DND-41 (cell line): ENCODE measurements at regions not wholly inside any gene's neighbourhood (a gene's known extent, or its start where the extent isn't known, plus 50 kb on each side); places are given as distances from the start of the nearest gene placed in this dataset.

Source experiments
- ATAC-seq: fragments of 200-7000 bp; cut with Tn5 transposase; 3 replicates; pipeline ENCODE4 v1.9.1; 2021; ENCODE audit warnings: low read depth; ENCODE audit not compliant: insufficient read depth
- DNase-seq: peaks from one replicate; pipeline ENCODE4 v3.0.0-alpha.2; 2020
- H2AFZ ChIP-seq: 2 replicates; pipeline ENCODE4 v1.6.0; 2012; ENCODE audit warnings: low read depth, low read length
- H3K27ac ChIP-seq: 2 replicates; pipeline ENCODE4 v1.5.1; 2012; ENCODE audit warnings: low read length, inconsistent platforms
- H3K27me3 ChIP-seq: fragments of 200-600 bp; sonication (generic); 2 replicates; pipeline ENCODE4 v1.6.0; 2012; ENCODE audit warnings: low read length, mild to moderate bottlenecking, inconsistent platforms; ENCODE audit not compliant: insufficient read depth, poor library complexity
- H3K36me3 ChIP-seq: 2 replicates; pipeline ENCODE4 v1.5.1; 2012; ENCODE audit warnings: low read length, inconsistent platforms; ENCODE audit not compliant: insufficient read depth
- H3K4me1 ChIP-seq: 2 replicates; pipeline ENCODE4 v1.5.1; 2012; ENCODE audit warnings: mild to moderate bottlenecking, low read length; ENCODE audit not compliant: insufficient read depth
- H3K4me2 ChIP-seq: 2 replicates; pipeline ENCODE4 v1.6.0; 2012; ENCODE audit warnings: mild to moderate bottlenecking, moderate library complexity, low read length, inconsistent platforms; ENCODE audit not compliant: insufficient read depth
- H3K4me3 ChIP-seq, 2 experiments: fragments of 200-600 bp in 1 of 2; shearing (Covaris generic) in 1 of 2; 2 replicates each; pipeline ENCODE4 v1.5.1; 2012 to 2016; ENCODE audit warnings: inconsistent platforms in 2 of 2, low read length in 2 of 2, mild to moderate bottlenecking in 2 of 2, low read depth in 1 of 2, moderate library complexity in 1 of 2
- H3K79me2 ChIP-seq: 2 replicates; pipeline ENCODE4 v1.6.0; 2012; ENCODE audit warnings: low read length, inconsistent platforms; ENCODE audit not compliant: insufficient read depth
- H3K9ac ChIP-seq: 2 replicates; pipeline ENCODE4 v1.6.0; 2012; ENCODE audit warnings: low read depth, mild to moderate bottlenecking, inconsistent platforms, low read length, moderate library complexity
- H3K9me3 ChIP-seq: 2 replicates; pipeline ENCODE4 v1.5.1; 2012; ENCODE audit warnings: low read length, moderate library complexity, mild to moderate bottlenecking, inconsistent platforms; ENCODE audit not compliant: insufficient read depth, severe bottlenecking
- H4K20me1 ChIP-seq: 2 replicates; pipeline ENCODE4 v1.6.0; 2012; ENCODE audit warnings: low read length; ENCODE audit not compliant: insufficient read depth
- CTCF ChIP-seq: IDR thresholded peaks from 2 replicates; pipeline ENCODE4 v1.5.1; 2012; ENCODE audit warnings: borderline replicate concordance, low read length, moderate library complexity, mild to moderate bottlenecking; ENCODE audit not compliant: poor library complexity, severe bottlenecking; ENCODE audit errors: extremely low read depth
- EZH2 ChIP-seq: IDR thresholded peaks from 3 replicates; pipeline ENCODE4 v1.6.1; 2012; ENCODE audit warnings: borderline replicate concordance, low read depth, mild to moderate bottlenecking, moderate library complexity, low read length, inconsistent platforms; ENCODE audit not compliant: severe bottlenecking

- no peak for ATAC-seq
- no peaks in the 10 kb centered on the region for H3K9me3 ChIP-seq
- H3K4me2 ChIP-seq, result no peak overlapping the region
- H3K4me3 ChIP-seq, result no peak overlapping the region
- no peaks in the 10 kb centered on the region for H3K27me3 ChIP-seq
- H3K79me2 ChIP-seq, result no peaks in the 10 kb centered on the region
- no peaks in the 10 kb centered on the region for H3K36me3 ChIP-seq
- no peak overlapping the region for H2AFZ ChIP-seq
- no peak overlapping the region for H3K9ac ChIP-seq
- H3K4me1 ChIP-seq, result no peaks in the 10 kb centered on the region
- TF ChIP-seq EZH2 (no peak), CTCF (no peak)
- no peaks in the 10 kb centered on the region for H4K20me1 ChIP-seq
- H3K27ac ChIP-seq, result no peak overlapping the region
- DNase-seq, result no peak
Measured at GRCh38 chr5:174529925-174530681, 194.3 kb upstream of the MSX2 start.

GRCh38 chr5:174531782-174532191 is 192.6 kb upstream of the MSX2 start:
- H3K9me3 ChIP-seq, result no peaks in the 10 kb centered on the region
- H3K27me3 ChIP-seq, result no peaks in the 10 kb centered on the region
- H3K4me3 ChIP-seq, result no peak overlapping the region
- TF ChIP-seq EZH2 (no peak), CTCF (no peak)
- H4K20me1 ChIP-seq, result no peaks in the 10 kb centered on the region
- no peak overlapping the region for H3K9ac ChIP-seq
- no peak overlapping the region for H3K27ac ChIP-seq
- no peak overlapping the region for H2AFZ ChIP-seq
- H3K36me3 ChIP-seq, result no peaks in the 10 kb centered on the region
- no peak overlapping the region for H3K4me2 ChIP-seq
- ATAC-seq (no peak), DNase-seq (peak; percentile 4)
- no peaks in the 10 kb centered on the region for H3K4me1 ChIP-seq
- no peaks in the 10 kb centered on the region for H3K79me2 ChIP-seq

GRCh38 chr5:174532455-174533453 is 191.6 kb upstream of the MSX2 start:
- Histone ChIP-seq H3K27ac (no peak overlapping the region), H3K9me3 (no peaks in the 10 kb centered on the region)

More at GRCh38 chr5:174532455-174533453, 191.6 kb upstream of the MSX2 start:
- Histone ChIP-seq H4K20me1 (no peaks in the 10 kb centered on the region), H3K4me1 (no peaks in the 10 kb centered on the region), H3K36me3 (no peaks in the 10 kb centered on the region), H3K27me3 (no peaks in the 10 kb centered on the region), H2AFZ (no peak overlapping the region), H3K9ac (no peak overlapping the region), H3K4me3 (no peak overlapping the region), H3K4me2 (no peak overlapping the region), H3K79me2 (no peaks in the 10 kb centered on the region)
- ATAC-seq (peak; percentile 57; the same call in 2 of the 3 replicates), DNase-seq (peak; percentile 13)
- no peak for TF ChIP-seq EZH2
- TF ChIP-seq CTCF, result no peak
